Retina (tissue), 1 donor: ENCODE measurements at regions not wholly inside any gene's neighbourhood (a gene's known extent, or its start where the extent isn't known, plus 50 kb on each side); places are given as distances from the start of the nearest gene placed in this dataset.

Source experiments
- DNase-seq: peaks from one replicate; pipeline ENCODE4 v3.0.0-alpha.2; 2016

DNA sequence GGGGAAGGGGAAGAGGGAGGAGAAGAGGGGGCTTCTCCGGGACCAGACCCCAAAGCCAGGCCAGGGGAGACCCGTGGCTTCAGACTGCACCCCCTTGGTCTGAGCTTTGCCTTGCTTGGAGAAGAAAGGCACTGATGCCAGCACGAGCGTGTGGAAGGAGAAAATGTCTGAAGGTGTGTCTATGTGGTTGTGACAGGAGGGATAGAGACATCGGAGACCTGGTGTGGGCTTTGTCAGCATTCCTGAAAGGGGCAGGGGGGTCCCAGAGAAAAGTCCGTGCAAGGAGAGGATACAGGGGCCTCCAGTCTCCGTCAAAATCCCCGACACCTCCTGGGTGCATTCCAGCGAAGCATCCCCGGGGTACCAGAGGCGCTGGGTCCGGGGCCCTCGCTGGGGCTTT, 139.0 kb upstream of the LHX5 start:
- no peak for DNase-seq

DNA sequence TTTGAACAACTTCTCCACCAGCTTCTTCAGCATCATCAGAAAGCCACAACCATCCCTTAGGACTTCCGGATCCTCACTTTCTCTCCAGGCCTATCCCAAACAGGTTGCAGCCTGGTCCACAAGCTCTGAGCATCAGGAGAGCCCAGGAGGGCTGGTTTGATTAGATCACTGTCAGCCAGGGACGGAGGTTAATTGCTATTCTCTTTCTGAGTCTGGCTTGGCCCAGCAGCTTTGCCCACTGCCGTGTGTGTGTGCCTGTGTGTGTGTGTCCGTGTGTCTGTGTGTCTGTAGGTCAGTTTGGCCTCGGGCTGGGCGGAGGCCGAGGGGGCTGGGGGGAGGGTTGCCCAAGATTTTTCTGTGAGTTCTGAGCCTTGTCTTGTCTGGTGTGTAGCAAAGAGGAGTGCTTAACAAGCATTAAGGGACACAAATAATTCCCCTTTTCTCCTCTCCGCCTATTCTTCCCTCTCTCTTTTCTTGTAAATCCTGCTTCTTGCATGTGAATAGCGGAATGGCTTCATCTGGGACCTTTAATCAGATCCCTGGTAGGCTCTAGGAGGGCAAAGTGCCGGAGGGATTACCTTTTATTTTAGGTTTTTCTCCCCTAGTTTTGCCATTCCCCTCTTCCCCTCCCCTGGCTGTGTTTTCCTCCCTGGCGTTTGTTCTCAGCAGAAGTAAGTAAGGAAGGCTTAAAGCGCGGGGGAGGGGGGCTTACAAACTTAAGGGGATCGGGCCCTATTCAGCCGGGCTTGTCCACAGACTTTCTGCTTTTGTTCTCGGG, 138.2 kb upstream of the LHX5 start:
- no peak for DNase-seq

DNA sequence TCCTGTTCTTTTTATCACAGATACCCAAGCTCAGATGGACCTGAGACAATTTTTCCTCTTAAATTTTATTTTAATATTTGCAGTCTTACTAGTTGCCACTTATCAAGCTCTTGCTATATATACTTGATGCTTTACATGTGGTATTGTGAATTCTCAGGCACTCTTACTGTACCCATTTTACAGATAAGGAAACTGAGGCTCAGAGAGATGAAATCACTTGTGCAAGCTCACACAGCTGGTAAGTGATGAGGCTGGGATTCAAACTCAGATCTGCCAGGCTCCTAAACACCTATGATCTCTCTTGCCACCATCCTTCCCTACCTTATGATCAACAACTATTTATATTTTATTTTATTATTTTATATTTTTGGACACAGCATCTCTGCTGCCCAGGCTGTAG, 133.0 kb upstream of the LHX5 start:
- no peak for DNase-seq

DNA sequence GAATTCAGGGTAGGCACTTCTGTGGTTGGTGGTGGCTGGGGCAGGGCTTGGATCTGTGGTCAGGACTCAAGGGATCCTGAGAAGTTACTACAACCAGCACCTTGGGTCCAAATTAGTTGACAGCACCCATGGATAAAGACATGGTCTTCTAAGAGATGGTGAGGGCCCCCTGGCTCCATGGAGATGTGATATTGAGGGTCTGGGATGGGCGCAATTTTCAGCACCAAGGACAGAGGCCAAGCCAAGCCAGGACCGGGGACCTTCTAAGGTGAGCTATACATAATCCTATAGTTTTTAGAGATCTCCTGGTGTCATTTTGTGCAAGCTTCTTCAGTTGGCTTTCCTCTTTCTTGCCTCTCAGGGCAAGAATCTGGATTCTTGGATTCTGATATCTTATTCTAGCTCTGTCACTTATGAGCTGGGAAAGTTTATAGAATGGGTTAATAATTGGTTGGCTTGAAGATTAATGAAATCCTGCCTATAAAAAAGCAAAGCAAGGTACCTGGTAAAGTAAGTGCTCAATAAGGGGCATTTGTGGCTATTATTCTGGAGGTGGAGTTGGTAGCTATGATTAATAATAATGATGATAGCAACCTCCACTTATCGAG, 130.1 kb upstream of the LHX5 start:
- no peak for DNase-seq

DNA sequence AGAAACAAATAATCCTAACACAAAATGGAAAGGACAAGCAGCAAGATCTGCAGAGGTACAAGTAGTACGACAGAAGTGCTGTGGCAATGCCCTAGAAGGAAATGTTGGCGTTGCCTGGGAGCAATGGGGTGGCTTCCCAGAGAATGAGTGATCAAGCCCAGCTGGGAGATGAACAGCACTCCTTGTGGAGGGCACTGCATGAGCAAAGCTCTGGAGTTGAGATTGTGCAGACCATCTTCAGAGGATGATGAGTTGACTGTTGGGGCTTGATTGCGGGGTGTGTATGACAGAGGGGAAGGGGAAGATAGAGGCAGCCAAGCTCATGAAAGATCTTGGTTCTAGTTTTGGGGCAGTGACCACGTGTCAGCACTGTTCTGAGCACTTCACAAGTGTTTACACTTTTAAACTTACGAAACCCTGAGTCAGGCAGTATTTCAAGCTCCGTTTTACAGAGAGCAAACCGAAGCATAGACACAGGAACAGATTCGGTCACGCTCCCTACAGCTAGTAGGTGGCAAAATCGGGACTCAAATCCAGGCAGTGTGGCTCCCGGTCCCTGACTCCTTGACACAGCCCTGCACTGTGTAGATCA, 127.2 kb upstream of the LHX5 start:
- no peak for DNase-seq

DNA sequence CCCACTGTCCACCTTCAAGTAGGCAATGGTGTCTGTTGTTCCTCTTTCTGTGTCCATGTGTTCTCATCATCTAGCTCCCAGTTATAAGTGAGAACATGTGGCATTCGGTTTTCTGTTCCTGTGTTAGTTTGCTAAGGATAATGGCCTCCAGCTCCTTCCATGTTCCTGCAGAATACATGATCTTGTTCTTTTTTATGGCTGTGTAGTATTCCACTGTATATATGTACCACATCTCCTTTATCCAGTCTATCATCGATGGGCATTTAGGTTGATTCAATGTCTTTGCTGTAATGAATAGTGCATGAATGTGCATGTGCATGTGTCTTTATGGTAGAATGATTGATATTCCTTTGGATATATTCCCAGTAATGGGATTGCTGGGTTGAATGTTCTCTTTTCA, 123.3 kb upstream of the LHX5 start:
- DNase-seq = no peak

DNA sequence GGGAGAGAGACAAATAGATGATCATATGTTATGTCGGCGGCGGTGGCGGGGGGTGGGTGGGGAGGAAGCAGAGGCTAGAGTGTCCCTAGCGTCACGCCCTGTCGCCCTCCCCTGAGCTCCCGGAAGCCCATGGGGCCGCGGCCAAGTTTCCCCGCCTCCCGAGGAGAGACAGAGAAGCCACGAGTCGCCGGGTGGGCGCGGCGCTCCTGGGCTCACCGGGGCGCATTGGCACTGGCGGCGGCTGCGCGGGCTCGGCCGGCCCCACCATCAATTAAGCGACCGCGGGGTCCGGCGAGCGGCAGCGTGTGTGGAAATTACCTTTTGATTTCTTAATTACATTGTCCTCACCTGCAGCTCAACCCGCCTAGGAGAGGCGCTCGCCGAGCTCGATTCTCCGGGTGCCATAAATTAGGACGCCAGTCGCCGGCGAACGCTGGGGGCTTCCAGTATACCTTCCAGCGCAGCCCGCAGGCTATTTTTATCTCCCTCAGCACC, 119.9 kb upstream of the LHX5 start:
- peak; percentile 51 for DNase-seq

DNA sequence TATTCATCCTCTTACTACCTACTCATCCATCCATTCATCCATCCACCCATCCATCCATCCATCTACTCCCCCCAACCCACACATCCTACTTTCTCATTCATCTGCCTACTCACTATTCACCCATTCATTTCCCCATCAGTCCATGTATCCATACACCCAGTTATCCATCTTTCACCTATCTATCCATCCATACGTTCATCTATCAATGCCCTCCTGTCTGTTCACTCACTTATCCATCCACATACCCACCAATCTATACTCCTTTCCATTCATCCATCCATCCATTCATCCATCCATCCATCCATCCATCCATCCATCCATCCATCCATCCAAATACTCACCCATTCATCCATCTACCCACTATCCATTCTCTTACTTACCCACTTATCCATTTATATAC, 117.8 kb upstream of the LHX5 start:
- no peak for DNase-seq

DNA sequence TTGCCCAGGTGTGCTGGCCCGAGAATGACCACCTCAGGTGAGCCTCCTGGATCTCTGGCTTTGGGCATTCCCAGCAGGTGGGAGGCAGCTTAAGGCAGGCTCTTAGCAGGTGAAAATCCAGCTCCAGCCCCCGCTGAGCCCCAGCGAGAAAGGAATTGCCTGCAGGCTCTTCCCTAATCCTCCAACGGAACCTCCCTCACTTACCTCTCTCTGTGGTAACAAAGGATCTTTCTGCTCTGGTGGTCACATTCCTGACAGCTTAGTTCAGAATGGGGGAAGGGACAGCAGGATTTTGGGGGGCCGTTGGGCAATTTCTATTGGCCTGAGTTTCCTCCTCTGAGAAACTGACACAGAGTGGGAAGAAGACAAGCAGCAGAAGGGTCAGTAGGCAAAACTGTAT, 116.0 kb upstream of the LHX5 start:
- DNase-seq = no peak

DNA sequence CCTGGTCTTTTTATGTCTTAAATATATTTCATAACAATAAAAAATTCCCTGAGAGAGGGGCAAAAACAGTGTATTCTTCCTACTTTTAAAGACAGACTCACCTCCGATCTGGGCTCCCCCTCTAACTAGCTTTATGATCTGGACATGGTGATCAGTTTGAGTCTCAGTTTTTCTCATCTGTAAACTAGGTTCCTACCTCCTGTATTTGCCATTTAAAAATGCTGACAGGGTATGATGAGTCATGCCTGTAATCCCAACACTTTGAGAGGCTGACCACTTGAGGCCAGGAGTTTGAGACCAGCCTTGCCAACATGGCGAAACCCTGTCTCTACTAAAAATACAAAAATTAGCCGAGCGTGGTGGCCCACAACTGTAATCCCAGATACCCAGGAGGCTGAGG, 114.8 kb upstream of the LHX5 start:
- DNase-seq = no peak

DNA sequence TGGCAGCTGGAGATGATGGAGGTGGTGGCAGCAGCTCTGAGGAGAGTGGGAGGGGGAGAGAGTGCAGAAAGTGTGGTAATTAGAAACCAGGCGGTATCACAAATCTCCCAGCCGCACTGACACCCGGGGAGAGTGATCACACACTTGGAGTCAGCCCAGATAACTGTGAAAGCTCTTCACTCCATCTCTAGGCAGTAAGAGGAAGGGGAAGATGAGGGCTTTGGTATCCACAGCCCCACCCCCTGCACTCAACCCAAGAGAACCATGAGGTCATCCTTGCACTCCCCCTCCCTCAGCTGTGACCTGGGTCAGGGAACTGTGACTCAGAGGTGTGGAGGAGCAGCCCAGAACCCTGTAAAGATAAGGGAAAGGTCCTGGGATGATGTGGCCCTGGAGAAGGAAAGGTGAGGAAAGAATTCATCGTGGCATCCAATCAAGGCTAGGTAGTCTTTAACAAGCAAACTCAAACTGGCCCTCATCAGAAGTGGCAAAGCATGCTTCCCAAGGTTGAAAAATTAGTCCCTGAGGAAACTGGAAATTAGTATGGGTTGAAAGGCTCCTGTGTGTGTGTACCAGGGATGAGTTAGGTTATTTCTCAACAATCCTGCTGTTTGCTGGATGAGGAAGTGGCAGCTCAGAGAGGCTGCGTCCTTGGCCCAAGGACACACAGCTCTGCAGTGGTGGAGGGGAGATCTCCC, 111.0 kb upstream of the LHX5 start:
- no peak for DNase-seq

DNA sequence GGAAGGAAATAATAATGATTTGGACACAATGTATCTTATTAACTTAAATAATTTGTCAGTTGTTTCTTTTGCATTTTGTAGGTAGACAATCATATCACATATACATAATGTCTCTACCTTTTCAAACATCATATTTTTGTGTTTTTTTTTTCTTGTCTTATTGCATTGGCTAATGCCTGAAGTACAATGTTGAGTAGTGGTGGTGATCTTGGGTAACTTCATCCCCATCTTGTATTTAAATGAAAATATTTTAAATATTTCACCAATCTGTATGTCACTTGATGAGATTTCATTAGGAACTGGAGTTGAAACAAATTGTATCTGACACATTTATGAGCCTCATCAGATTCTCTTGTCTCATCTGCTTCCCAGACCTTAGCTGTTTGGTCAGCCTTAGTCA, 109.7 kb upstream of the LHX5 start:
- no peak for DNase-seq

DNA sequence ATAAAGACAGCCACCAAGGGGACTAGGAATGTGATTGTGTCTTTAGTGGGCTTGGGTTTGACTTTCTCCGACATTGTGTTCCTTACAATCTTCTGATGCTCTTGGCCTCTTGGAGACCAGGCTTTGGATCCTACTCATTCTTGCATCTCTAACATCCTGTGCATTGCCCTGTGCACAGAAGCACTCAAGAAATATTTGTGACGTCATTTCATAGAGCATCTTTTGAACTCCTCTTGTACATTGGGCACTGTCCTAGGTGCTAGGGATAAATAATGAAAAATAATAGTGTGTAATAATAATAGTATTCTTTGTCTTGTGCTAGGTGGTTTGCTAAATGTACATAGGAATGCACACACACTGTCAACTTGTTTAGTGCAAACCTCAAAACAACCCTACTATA, 108.8 kb upstream of the LHX5 start:
- no peak for DNase-seq

DNA sequence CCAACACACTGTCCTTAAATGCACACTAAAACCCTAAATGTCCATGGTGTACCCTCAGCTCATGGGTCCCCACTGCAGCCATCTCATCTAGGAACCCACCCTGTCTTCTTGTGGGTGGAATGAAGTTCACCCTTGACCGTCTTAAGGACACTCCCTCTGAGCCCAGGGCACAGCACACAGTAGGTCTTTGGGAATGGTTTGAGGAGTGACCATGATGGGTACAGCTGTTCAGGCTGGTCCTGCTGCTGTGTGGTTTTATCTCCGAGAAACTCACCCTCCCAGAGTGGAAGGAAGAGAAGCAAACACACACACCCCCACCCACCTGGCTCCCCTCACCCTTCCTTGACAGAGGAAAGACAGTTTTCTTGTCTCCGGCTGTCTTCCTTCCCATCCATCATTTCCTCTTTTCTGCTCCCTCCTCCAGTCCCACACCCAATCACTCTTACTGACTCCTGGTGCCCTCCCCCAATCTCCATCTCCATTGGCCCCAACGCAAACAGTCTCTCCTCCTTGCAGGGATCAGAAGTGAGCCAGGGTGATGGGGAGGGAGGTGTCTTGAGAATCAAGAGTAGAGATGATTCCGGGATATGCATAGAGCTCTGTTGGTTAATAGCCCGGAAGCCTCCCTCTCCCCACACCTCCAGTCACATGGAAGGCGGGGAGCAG, 105.9 kb upstream of the LHX5 start:
- DNase-seq = no peak

DNA sequence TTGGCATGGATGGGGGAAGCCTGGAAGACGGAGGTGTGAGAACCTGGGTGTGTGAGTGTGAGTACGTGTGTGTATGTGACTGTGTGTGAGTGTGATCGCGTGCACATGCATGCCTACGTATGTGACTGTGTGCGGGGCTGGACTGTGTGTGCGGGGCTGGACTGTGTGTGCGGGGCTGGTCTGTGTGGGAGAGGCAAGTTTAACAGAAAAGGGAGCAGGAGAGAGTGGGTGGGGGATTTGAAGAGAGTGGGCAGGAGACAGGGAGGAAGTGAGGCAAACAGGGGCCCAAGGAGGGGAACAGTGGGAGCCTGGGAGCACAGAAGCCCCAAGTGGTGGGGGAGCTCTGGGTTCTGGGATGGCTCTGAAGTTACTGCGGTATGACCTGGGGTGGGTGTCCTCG, 103.7 kb upstream of the LHX5 start:
- DNase-seq = no peak

DNA sequence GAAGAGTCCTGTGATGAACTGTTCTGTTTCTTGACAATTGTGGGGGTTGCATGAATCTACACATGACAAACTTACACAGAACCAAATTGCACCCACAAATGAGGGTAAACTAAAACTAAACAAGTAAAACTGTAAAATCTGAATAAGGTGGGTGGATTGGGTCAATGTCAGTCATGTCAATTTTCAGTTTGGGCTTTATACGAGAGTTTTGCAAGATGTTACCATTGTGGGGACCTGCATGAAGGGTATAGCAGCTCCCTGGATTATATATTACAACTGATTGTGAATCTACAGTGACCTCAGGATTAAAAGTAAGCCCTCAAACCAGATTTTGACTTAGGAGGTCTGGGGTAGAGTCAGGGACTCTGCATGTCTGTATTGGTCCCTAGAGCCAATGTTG, 101.5 kb upstream of the LHX5 start:
- no peak for DNase-seq

DNA sequence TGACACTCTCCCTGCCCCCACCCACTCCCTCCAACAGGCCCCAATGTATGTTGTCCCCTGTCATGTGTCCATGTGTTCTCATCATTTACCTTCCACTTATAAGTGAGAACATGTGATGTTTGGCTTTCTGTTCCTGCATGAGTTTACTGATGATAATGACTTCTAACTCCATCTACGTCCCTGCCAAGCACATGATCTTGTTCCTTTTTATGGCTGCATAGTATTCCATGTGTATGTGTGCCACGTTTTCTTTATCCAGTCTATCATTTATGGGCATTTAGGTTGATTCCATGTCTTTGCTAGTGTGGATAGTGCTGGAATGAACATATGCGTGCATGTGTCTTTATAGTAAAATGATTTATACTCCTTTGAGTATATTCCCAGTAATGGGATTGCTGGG, 100.0 kb upstream of the LHX5 start:
- no peak for DNase-seq

DNA sequence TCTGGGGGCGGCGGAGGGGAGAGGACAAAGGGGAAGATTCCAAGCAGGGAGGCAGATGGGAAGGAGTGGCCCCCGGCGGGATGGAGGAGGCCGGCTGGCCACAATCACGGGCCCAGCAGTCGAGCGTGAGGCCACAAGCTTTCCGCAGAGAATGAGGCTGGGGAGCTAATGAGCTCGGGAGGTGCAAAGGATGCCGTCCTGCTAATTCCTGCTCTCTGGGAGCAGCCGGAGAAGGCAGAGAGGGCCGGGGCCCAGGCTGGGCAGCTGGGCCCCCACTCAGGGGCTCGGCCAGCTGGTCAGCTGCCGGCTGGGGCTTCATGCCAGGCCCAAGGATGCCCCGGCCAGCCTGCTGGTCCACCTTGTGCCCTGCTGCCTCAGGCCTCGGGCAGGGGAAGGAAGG, 98.1 kb upstream of the LHX5 start:
- DNase-seq = peak; percentile 45

DNA sequence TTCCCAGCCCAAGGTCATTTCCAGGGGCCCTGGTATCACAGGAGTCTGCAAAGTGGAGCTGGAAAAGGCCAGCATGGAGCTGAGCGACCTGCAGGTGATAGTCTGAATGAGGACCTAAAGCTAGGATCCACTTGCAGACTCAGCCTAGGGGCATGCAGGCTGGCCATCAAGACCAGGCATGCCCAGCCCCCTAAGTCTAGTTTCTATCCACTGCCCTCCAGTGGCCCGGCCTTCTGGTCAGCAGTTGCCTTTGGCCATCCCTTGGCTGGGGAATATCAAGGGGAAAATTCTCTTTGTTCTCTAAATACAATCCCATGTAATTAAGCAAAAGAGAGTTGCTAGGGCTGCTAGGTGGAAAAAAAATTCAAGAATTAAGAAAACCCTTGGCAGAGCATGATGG, 96.3 kb upstream of the LHX5 start:
- DNase-seq = no peak

DNA sequence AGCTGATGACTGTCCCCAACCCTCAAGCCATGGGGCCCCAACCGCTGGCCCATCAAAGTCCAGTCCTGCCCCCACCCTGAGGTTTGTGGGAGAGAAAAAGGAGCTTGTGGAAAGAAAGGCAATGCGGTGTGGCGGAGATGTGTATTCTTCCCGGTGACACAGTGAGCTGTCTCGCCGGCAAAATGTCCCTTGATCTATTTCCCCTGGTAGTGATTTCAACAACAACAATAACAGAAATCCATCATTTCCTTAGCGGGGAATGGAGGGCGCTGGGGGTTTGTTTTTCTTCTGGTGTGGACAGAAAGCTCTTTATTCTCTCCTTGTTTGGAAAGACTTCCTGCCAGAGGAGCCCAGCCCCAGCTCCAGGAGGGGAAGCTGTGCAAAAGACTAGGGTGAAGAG, 93.7 kb upstream of the LHX5 start:
- DNase-seq = no peak

DNA sequence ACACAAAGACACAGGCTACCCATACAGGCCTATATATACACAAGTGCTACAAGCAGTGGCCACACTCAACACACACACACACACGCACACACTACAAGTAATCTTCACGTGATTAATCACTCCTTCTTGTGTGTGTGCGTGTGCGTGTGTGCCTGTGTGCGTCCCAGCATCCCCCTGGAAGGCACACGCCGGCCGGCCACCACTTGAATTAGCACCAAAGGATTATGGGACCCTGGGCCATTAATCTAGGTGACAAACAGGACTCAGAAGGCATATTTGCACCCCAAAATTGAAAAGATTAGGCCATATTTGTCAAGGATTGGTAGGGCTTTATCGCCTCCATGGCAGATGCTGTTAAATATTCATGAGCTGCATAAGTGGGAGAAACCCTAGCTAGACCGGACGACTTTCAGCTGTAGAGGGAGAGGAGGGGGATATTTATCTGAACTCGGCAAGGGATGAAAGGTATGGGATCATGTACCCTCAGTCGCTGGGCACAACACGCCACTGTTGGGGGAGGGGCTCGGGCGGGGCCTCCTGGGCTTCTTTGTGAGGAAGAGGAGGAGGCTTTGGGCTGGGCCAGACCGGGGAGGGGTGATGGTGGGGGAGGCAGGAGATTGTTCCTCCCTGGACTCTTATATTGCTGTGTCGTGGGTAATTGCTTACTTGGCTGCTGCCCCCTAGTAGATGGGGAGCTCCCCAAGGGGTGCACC, 89.6 kb upstream of the LHX5 start:
- DNase-seq = no peak

DNA sequence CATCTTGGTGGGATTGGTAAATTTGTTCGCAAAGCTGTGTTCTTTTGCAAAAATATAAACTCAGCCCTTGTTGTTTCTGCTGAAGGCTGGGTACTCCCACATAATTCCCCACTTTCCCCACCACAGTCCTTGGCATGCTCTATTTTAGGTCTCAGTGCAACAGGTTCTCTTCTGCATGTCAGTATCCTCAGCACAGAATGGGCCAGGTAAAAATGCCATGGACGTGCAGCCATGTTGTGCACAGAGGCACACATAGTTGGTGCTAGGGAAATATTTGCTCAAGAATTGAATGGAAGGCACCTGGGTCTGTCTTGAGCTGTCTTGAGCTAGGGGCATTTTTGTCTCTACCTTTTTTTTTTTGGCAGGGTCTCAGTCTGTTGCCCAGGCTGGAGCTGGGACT, 87.8 kb upstream of the LHX5 start:
- DNase-seq = no peak

DNA sequence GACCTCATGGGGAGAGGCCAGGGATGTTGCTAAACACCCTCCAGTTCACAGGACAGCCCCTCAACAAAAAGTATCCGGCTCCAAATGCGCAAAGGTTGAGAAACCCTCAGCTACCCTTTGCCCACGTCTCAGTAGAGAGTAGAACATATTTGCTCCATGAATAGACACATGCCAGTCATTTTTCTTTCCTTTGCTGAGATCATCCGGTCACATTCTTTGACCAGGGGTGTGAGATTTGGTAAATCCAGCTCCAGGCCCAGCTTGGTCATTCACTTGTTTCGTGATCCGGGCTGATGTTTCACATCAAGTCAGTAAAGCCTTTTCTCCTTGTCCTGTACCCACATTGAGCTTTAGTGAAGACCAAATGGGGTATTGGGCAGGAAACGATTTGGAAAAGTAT, 83.6 kb upstream of the LHX5 start:
- DNase-seq = no peak
